ENCODE measurements at regions not wholly inside any gene's neighbourhood (a gene's known extent, or its start where the extent isn't known, plus 50 kb on each side); places are given as distances from the start of the nearest gene placed in this dataset.

- no peak overlapping the region for H3K4me3 Mint-ChIP-seq (ENCODE audit: unreplicated experiment)
- TF ChIP-seq CTCF (IDR thresholded peaks at IDR 0.05; ENCODE audit: partially characterized antibody, unreplicated experiment): no peak
- no peaks in the 10 kb centered on the region for H3K9me3 Mint-ChIP-seq (ENCODE audit: unreplicated experiment)
- H3K27ac Mint-ChIP-seq (ENCODE audit: unreplicated experiment): no peak overlapping the region
- H3K4me1 Mint-ChIP-seq (ENCODE audit: low read depth, unreplicated experiment): no peaks in the 10 kb centered on the region
- no peaks in the 10 kb centered on the region for H3K36me3 Mint-ChIP-seq (ENCODE audit: unreplicated experiment)
- H3K27me3 Mint-ChIP-seq (ENCODE audit: unreplicated experiment): no peaks in the 10 kb centered on the region
- no peak for DNase-seq
Observed at GRCh38 chr2:155442088-155442487, 743.6 kb downstream of the KCNJ3 start.

GRCh38 chr2:155431004-155431507, 732.6 kb downstream of the KCNJ3 start:
- TF ChIP-seq CTCF (IDR thresholded peaks at IDR 0.05; ENCODE audit: partially characterized antibody, unreplicated experiment): no peak

GRCh38 chr2:155427470-155427869, 729.0 kb downstream of the KCNJ3 start:
- Mint-ChIP-seq H3K27me3 (ENCODE audit: unreplicated experiment) (no peaks in the 10 kb centered on the region), H3K9me3 (ENCODE audit: unreplicated experiment) (no peaks in the 10 kb centered on the region), H3K4me3 (ENCODE audit: unreplicated experiment) (no peak overlapping the region), H3K36me3 (ENCODE audit: unreplicated experiment) (no peaks in the 10 kb centered on the region), H3K27ac (ENCODE audit: unreplicated experiment) (no peak overlapping the region), H3K4me1 (ENCODE audit: low read depth, unreplicated experiment) (no peaks in the 10 kb centered on the region)
- no peak for DNase-seq
- TF ChIP-seq CTCF (IDR thresholded peaks at IDR 0.05; ENCODE audit: partially characterized antibody, unreplicated experiment): no peak

More at GRCh38 chr2:155431004-155431507, 732.6 kb downstream of the KCNJ3 start:
- Mint-ChIP-seq H3K27me3 (ENCODE audit: unreplicated experiment) (no peaks in the 10 kb centered on the region), H3K27ac (ENCODE audit: unreplicated experiment) (no peak overlapping the region), H3K4me1 (ENCODE audit: low read depth, unreplicated experiment) (no peaks in the 10 kb centered on the region), H3K4me3 (ENCODE audit: unreplicated experiment) (no peak overlapping the region), H3K36me3 (ENCODE audit: unreplicated experiment) (no peaks in the 10 kb centered on the region), H3K9me3 (ENCODE audit: unreplicated experiment) (no peaks in the 10 kb centered on the region)
- DNase-seq: no peak

DNA sequence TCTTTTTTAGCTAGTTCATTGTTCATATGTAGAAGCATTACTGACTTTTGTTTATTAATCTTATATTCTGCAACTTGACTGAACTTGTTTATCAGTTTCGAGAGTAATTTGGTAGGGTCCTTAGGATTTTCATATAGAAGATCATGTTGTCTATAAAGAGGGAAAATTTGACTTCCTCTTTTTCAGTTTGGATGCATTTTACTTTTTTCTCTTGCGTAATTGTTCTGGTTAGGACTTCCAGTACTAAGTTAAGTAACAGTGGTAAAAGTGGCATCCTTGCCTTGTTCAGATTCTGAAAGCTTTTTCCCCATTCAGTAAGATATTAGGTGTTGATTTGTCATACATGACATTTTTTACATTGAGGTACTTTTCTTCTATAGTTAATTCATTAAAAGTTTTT, 726.0 kb downstream of the KCNJ3 start:
- Mint-ChIP-seq H3K9me3 (ENCODE audit: unreplicated experiment) (no peaks in the 10 kb centered on the region), H3K27me3 (ENCODE audit: unreplicated experiment) (no peaks in the 10 kb centered on the region), H3K4me3 (ENCODE audit: unreplicated experiment) (no peak overlapping the region)

GRCh38 chr2:155418753-155419152, 720.3 kb downstream of the KCNJ3 start:
- Mint-ChIP-seq H3K27me3 (ENCODE audit: unreplicated experiment) (no peaks in the 10 kb centered on the region), H3K4me3 (ENCODE audit: unreplicated experiment) (no peak overlapping the region), H3K9me3 (ENCODE audit: unreplicated experiment) (no peaks in the 10 kb centered on the region), H3K4me1 (ENCODE audit: low read depth, unreplicated experiment) (no peaks in the 10 kb centered on the region), H3K27ac (ENCODE audit: unreplicated experiment) (no peak overlapping the region), H3K36me3 (ENCODE audit: unreplicated experiment) (peaks cover 11% of the 10 kb centered on the region)
- no peak for TF ChIP-seq CTCF (IDR thresholded peaks at IDR 0.05; ENCODE audit: partially characterized antibody, unreplicated experiment)
- no peak for DNase-seq

More for the DNA sequence above, 726.0 kb downstream of the KCNJ3 start:
- no peak overlapping the region for H3K27ac Mint-ChIP-seq (ENCODE audit: unreplicated experiment)
- H3K36me3 Mint-ChIP-seq (ENCODE audit: unreplicated experiment): no peaks in the 10 kb centered on the region
- no peak for DNase-seq
- no peak for TF ChIP-seq CTCF (IDR thresholded peaks at IDR 0.05; ENCODE audit: partially characterized antibody, unreplicated experiment)
- H3K4me1 Mint-ChIP-seq (ENCODE audit: low read depth, unreplicated experiment): no peaks in the 10 kb centered on the region

Data from glutamatergic neuron (in vitro differentiated cells).